MG63 (cell line): ENCODE measurements at regions not wholly inside any gene's neighbourhood (a gene's known extent, or its start where the extent isn't known, plus 50 kb on each side); places are given as distances from the start of the nearest gene placed in this dataset.

ENCODE experiments used
- DNase-seq: peaks from one replicate; pipeline ENCODE4 v3.0.0-alpha.2; 2020
- H3K27me3 ChIP-seq: fragments of 250-450 bp; sonication (Bioruptor Pico); 2 replicates; pipeline ENCODE4 v1.5.1; 2020; ENCODE audit warnings: mild to moderate bottlenecking, moderate library complexity
- H3K36me3 ChIP-seq: fragments of 250-450 bp; sonication (Bioruptor Pico); 2 replicates; pipeline ENCODE4 v1.5.1; 2020; ENCODE audit warnings: mild to moderate bottlenecking, moderate library complexity
- H3K4me3 ChIP-seq: fragments of 250-450 bp; sonication (Bioruptor Pico); 2 replicates; pipeline ENCODE4 v1.5.1; 2020; ENCODE audit warnings: mild to moderate bottlenecking, moderate library complexity
- H3K9me3 ChIP-seq: fragments of 250-450 bp; sonication (Bioruptor Pico); 2 replicates; pipeline ENCODE4 v1.5.1; 2020; ENCODE audit warnings: mild to moderate bottlenecking, moderate library complexity

DNA sequence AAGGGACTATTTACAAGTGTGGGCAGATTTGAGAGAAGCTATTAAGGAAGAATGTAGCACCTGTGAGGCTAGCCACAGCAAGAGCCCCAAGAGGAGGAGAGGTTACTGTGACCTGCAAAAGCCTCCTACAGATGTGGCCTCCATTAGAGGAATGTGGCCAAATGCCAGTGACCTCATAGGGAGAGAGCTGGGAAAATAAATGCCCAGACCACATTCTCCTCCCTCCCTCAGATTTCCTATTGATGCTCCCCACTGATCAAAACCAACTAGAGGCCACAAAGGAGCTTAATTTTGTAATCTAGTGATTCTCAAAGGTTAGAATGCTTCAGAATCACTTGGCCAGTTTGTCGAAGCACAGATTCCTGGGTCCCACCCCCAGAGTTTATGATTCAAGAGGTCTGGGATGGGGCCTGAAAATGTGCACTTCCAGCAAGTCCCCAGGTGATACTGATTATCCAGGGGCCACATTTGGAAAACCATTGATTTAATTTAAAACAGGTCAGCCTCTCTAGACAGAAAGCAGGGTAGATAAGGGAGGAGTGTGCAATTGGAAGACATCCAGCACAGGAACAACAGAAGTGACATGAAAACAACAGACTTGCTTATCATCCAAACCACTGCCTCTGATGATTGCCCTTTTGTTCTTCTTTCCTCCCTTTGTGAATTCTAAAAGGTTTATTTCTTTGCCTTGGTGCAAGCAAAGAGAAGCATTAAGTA, 61.2 kb upstream of the RBBP8 start:
- Histone ChIP-seq H3K9me3 (no peaks in the 10 kb centered on the region), H3K4me3 (no peak overlapping the region), H3K36me3 (no peaks in the 10 kb centered on the region), H3K27me3 (no peaks in the 10 kb centered on the region)
- no peak for DNase-seq

DNA sequence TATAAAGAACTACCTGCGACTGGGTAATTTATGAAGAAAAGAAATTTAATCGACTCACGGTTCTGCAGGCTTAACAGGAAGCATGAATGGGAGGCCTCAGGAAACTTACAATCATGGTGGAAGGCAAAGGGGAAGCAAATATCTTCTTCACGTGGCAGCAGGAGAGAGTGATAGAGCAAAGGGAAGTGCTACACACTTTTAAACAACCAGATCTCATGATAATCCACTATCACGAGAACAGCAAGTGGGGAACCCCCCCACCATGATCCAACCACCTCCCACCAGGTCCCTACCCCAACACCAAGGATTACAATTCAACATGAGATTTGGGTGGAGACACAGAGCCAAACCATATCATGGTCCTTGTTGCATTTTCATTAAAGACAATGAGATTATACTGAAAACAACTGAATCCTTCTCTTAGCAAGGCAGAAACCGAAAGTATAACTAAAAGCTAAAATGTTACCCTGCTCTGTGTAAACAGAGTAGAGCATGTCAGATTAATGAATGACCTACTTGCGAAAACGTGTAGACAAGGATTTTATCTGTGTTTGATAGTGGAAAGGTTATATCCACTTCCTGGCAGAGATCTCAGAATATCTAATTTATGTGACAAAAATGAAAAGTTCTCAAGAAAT, 60.1 kb upstream of the RBBP8 start:
- no peaks in the 10 kb centered on the region for H3K36me3 ChIP-seq
- no peaks in the 10 kb centered on the region for H3K27me3 ChIP-seq
- no peak for DNase-seq
- H3K4me3 ChIP-seq: no peak overlapping the region
- no peaks in the 10 kb centered on the region for H3K9me3 ChIP-seq

- no peak for DNase-seq
- H3K4me3 ChIP-seq: no peak overlapping the region
- no peaks in the 10 kb centered on the region; the same call in 1 of the 2 replicates for H3K27me3 ChIP-seq
- no peaks in the 10 kb centered on the region; the same call in 1 of the 2 replicates for H3K9me3 ChIP-seq
- H3K36me3 ChIP-seq: no peaks in the 10 kb centered on the region
These were observed 53.8 kb upstream of the RBBP8 start for GRCh38 chr18:22879293-22879692.

DNA sequence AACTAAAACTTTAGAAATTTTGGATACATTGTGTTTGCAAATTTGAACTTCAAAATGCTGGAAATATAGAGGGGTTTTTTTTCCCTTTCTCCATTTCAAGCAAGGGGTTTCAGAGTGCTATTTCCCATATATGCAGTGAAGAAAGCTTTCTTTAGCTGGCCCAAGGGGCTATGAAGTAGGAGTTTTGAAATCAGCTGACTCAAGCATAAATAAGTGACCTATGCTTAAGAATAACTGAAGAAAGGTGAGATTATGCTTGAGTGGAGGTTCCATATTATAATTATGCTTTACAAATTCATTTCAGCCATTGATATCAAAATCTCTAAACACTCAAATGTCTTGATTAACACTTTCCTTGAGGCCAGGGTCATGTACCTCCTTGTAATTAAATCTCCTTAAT, 51.0 kb upstream of the RBBP8 start:
- H3K4me3 ChIP-seq: no peak overlapping the region
- no peaks in the 10 kb centered on the region; the same call in 1 of the 2 replicates for H3K27me3 ChIP-seq
- no peaks in the 10 kb centered on the region for H3K36me3 ChIP-seq
- no peak for DNase-seq
- no peaks in the 10 kb centered on the region; the same call in 1 of the 2 replicates for H3K9me3 ChIP-seq

- Histone ChIP-seq H3K27me3 (no peaks in the 10 kb centered on the region; the same call in 1 of the 2 replicates), H3K9me3 (no peaks in the 10 kb centered on the region; the same call in 1 of the 2 replicates), H3K4me3 (no peak overlapping the region), H3K36me3 (no peaks in the 10 kb centered on the region)
- no peak for DNase-seq
These were observed 49.9 kb upstream of the RBBP8 start for GRCh38 chr18:22883179-22883578.
